MM.1S (cell line): ENCODE measurements at regions not wholly inside any gene's neighbourhood (a gene's known extent, or its start where the extent isn't known, plus 50 kb on each side); places are given as distances from the start of the nearest gene placed in this dataset.

Source experiments
- DNase-seq: peaks from one replicate; pipeline ENCODE4 v3.0.0-alpha.2; 2015
- H2AFZ ChIP-seq: fragments of 300-600 bp; sonication (generic); 2 replicates; pipeline ENCODE4 v1.6.0; 2016; ENCODE audit warnings: antibody characterized with exemption, low read length
- H3F3A ChIP-seq: fragments of 300-600 bp; sonication (generic); 2 replicates; pipeline ENCODE4 v1.6.1; 2016; ENCODE audit warnings: mild to moderate bottlenecking, antibody characterized with exemption, low read length, moderate library complexity, mixed read lengths; ENCODE audit not compliant: insufficient read depth
- H3K27ac ChIP-seq: fragments of 300-600 bp; sonication (generic); 2 replicates; pipeline ENCODE4 v1.5.1; 2016; ENCODE audit warnings: mild to moderate bottlenecking, low read length
- H3K27me3 ChIP-seq: fragments of 300-600 bp; sonication (generic); replicated peaks from 2 replicates; pipeline ENCODE4 v1.6.0; 2016; ENCODE audit warnings: low read length; ENCODE audit not compliant: insufficient read depth
- H3K36me3 ChIP-seq: fragments of 300-600 bp; sonication (generic); replicated peaks from 2 replicates; pipeline ENCODE4 v1.6.1; 2016; ENCODE audit warnings: mild to moderate bottlenecking, low read length, mixed read lengths; ENCODE audit not compliant: insufficient read depth
- H3K4me1 ChIP-seq: fragments of 300-600 bp; sonication (generic); 2 replicates; pipeline ENCODE4 v1.6.1; 2016; ENCODE audit warnings: low read length, mixed read lengths
- H3K4me2 ChIP-seq: fragments of 300-600 bp; sonication (generic); 2 replicates; pipeline ENCODE4 v1.6.0; 2016; ENCODE audit warnings: low read depth, low read length
- H3K4me3 ChIP-seq: fragments of 300-600 bp; sonication (generic); 2 replicates; pipeline ENCODE4 v1.5.1; 2016; ENCODE audit warnings: low read length, mixed read lengths
- H3K79me2 ChIP-seq: fragments of 300-600 bp; sonication (generic); 2 replicates; pipeline ENCODE4 v1.6.1; 2016; ENCODE audit warnings: mixed run types, low read length, mixed read lengths
- H3K9ac ChIP-seq: fragments of 300-600 bp; sonication (generic); 2 replicates; pipeline ENCODE4 v1.6.1; 2016; ENCODE audit warnings: low read length, mixed read lengths
- H3K9me2 ChIP-seq: fragments of 300-600 bp; sonication (generic); replicated peaks from 2 replicates; pipeline ENCODE4 v1.6.1; 2016; ENCODE audit warnings: mild to moderate bottlenecking, low read length, mixed read lengths; ENCODE audit not compliant: insufficient read depth
- H3K9me3 ChIP-seq: fragments of 300-600 bp; sonication (generic); replicated peaks from 2 replicates; pipeline ENCODE4 v1.6.1; 2016; ENCODE audit warnings: mild to moderate bottlenecking, low read length, mixed read lengths; ENCODE audit not compliant: insufficient read depth
- H4K20me1 ChIP-seq: fragments of 300-600 bp; sonication (generic); 2 replicates; pipeline ENCODE4 v1.6.1; 2016; ENCODE audit warnings: mild to moderate bottlenecking, low read length, moderate library complexity, mixed read lengths; ENCODE audit not compliant: insufficient read depth
- CTCF ChIP-seq: fragments of 300-600 bp; sonication (generic); IDR thresholded peaks from 2 replicates; pipeline ENCODE4 v1.5.1; 2016; ENCODE audit warnings: antibody characterized with exemption, low read length, mixed read lengths
- EZH2 ChIP-seq: fragments of 300-600 bp; sonication (generic); optimal IDR thresholded peaks from 2 replicates; pipeline ENCODE3; 2017; ENCODE audit warnings: low read depth, mild to moderate bottlenecking, antibody characterized with exemption, low read length, mixed read lengths
- EZH2phosphoT487 ChIP-seq: fragments of 300-600 bp; sonication (generic); IDR thresholded peaks from 2 replicates; pipeline ENCODE4 v1.6.1; 2018; ENCODE audit warnings: antibody characterized with exemption, low read length

GRCh38 chr2:139317259-139317658 lies 537.1 kb upstream of the NXPH2 start:
- Histone ChIP-seq H4K20me1 (no peaks in the 10 kb centered on the region), H3K4me1 (no peaks in the 10 kb centered on the region), H3K9ac (no peak overlapping the region), H3K79me2 (no peaks in the 10 kb centered on the region), H3K9me3 (no peaks in the 10 kb centered on the region), H3K27ac (no peak overlapping the region), H3F3A (no peaks in the 10 kb centered on the region), H3K36me3 (no peaks in the 10 kb centered on the region), H2AFZ (no peak overlapping the region), H3K4me3 (no peak overlapping the region), H3K4me2 (no peak overlapping the region), H3K9me2 (no peaks in the 10 kb centered on the region), H3K27me3 (no peaks in the 10 kb centered on the region)
- TF ChIP-seq CTCF: no peak
- no peak for TF ChIP-seq EZH2
- TF ChIP-seq EZH2phosphoT487: no peak
- no peak for DNase-seq

GRCh38 chr2:139314059-139314458 lies 533.9 kb upstream of the NXPH2 start:
- Histone ChIP-seq H2AFZ (no peak overlapping the region), H3K4me2 (no peak overlapping the region), H3K9ac (no peak overlapping the region), H3K4me3 (no peak overlapping the region), H3K27ac (no peak overlapping the region), H4K20me1 (no peaks in the 10 kb centered on the region), H3K79me2 (no peaks in the 10 kb centered on the region), H3K9me3 (no peaks in the 10 kb centered on the region), H3F3A (no peaks in the 10 kb centered on the region), H3K36me3 (no peaks in the 10 kb centered on the region), H3K9me2 (no peaks in the 10 kb centered on the region), H3K4me1 (0 out of 2 replicates have a peak, but pooled peaks cover 3% of the 10 kb centered on the region), H3K27me3 (no peaks in the 10 kb centered on the region)
- TF ChIP-seq CTCF (no peak), EZH2 (no peak), EZH2phosphoT487 (no peak)
- no peak for DNase-seq

GRCh38 chr2:139296672-139297209 lies 516.6 kb upstream of the NXPH2 start:
- DNase-seq: no peak
- H3K79me2 ChIP-seq: no peaks in the 10 kb centered on the region
- H3K4me3 ChIP-seq: no peak overlapping the region
- H3F3A ChIP-seq: no peaks in the 10 kb centered on the region
- no peak for TF ChIP-seq EZH2
- no peak for TF ChIP-seq CTCF
- no peak for TF ChIP-seq EZH2phosphoT487
- no peaks in the 10 kb centered on the region for H3K4me1 ChIP-seq
- no peak overlapping the region for H3K4me2 ChIP-seq
- no peaks in the 10 kb centered on the region for H3K9me2 ChIP-seq
- H3K9ac ChIP-seq: no peak overlapping the region
- no peaks in the 10 kb centered on the region for H3K27me3 ChIP-seq
- no peak overlapping the region for H3K27ac ChIP-seq
- no peaks in the 10 kb centered on the region for H3K36me3 ChIP-seq
- H2AFZ ChIP-seq: no peak overlapping the region
- H4K20me1 ChIP-seq: no peaks in the 10 kb centered on the region
- H3K9me3 ChIP-seq: no peaks in the 10 kb centered on the region
